Ecto neural progenitor cell (in vitro differentiated cells): ENCODE measurements at regions not wholly inside any gene's neighbourhood (a gene's known extent, or its start where the extent isn't known, plus 50 kb on each side); places are given as distances from the start of the nearest gene placed in this dataset.
A peak's percentile ranks its signal among the peaks of the same experiment; 100 is the strongest.

ENCODE experiments used
- DNase-seq: peaks from one replicate; pipeline ENCODE4 v3.0.0-alpha.2; 2018; ENCODE audit warnings: low spot score

DNA sequence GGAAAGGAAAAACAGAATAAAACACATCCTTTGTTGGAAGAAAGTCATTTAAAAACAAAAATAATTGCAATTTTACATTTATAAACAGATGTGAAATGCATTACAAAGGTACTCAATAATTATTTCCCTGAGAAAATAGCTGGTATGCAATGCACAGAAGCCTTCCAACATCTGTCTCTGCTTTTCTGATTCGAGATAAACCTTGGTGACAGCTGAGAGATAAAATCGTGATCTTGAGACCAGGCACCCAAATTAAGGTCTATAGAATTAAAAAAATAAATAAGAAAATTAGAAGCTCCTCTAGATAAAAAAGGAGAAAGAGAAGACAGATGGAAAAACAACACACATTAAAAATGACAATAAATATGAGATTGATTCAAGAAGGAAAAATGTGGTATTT is 544.0 kb downstream of the SPRY1 start:
- DNase-seq = no peak

DNA sequence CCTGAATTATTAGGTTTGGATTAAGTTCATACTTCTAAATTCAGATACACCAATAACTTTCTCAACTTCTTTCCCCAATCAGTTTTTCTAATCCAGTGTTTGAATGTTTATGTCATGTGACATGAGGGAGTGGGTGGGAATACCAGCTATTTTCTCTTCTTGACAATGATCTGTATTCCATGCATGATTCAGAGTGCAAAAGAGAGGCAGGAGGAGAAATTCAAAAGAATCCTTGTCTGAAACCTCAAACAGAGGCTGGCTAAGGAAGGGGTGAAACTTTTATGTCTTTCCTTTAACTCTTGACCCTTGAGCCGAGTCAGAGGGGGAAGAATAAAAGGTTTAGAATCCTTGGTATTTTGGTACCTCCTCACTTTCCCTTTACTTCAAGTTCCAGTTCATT is 544.7 kb downstream of the SPRY1 start:
- DNase-seq = no peak

DNA sequence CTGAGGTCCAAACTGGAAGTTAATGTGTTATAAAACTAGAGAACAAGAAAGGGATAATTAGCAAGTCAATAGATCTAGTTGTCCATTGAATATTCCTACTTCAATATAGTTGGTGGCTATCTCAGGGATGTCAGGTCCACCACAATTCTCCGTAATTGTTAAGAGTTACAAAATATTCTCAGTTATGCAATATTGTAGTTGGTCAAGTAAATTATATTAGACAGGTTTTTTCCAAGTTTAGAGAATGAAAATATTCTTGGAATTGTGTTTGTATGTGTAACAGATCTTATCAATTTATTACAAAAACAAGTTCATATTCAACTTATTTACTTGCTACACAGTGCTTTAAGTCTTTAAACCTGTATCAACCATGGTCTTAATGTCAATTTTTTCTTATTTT is 547.4 kb downstream of the SPRY1 start:
- DNase-seq = no peak

DNA sequence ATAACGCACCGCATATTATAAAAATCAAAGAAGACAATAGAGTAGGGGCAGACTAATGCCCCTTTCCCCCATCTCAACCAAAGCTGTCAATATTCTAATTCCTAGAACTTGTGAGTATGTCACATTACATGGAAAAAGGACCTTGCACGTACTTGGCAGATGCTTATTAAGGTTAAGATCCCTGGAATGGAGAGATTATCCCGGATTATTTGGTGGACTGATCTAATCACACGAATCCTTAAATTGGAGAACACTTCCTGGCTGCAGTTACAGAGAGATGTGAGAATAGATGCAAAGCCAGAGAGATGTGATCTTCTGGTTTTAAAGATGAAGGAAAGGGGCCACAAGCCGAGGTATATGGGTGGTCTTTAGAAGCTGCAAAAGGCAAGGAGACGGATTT is 548.7 kb downstream of the SPRY1 start:
- no peak for DNase-seq

DNA sequence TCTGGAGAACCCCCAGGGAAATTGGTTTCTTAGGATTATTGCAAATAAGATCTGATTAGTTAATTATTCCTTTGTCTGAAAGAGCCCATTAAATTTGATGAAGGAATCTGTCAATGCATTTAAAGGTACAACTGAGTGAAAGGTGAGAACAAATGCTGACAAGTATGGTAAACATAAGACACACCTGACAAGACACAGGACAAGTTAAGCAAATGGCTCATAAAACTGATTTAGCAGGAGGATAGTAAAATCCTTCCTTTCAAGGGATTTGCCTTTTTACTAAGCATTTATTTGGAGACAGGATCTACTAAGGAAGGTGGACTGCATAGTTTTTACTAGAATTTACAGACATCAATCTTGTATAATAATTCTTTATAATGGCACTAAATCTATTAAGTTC is 553.9 kb downstream of the SPRY1 start:
- DNase-seq = no peak

DNA sequence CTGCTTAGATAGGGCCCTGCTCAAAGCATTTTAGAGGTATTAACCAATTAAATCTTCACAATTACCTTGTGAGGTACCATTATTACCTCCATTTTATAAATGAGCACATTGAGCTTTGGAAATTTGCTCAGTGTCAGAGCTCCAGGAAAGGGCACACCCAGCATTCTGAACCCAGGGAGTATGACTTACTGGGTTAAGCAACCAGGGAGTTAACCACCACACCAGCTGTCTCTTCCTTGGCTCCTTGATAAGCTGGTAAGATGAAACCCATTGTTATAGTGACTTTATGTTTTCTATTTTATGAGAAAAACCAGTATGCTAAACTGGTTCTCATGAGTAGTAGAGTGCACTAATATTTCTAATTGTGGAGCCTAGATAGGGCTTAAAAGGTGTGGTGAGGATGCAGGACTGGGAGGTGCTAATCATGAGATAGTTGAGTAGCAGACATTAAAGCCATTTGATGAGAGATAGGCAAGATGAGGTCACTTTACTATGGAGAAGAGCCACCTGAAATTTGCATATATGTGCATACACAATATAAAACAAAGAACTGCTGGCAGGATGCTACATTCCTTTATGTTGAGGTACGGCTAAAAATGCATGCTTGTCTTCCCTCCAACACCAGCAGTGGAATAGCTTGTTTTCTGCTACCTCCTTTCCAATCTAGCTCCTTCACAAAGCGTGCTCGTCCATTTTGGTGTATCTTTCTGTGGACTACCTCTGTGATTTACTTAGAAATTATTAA is 556.1 kb downstream of the SPRY1 start:
- no peak for DNase-seq

DNA sequence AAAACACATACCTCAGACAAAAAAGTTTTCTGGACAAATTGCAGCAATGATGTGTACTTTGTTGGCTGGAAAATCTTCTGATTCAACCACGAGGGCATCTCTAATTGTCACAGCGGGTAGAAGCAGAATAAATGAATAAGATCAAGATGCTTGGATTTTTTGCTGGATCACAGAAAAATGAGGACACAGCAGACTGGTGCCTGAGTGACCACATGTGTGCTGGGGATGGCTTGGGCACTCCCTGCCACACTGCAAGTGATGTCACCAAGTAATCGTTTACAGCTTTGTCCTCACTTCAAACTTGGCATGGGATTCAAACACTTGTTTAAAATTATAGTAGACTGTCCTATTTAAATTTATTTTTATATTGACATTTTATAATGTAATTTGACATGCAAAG is 557.0 kb downstream of the SPRY1 start:
- DNase-seq = no peak

DNA sequence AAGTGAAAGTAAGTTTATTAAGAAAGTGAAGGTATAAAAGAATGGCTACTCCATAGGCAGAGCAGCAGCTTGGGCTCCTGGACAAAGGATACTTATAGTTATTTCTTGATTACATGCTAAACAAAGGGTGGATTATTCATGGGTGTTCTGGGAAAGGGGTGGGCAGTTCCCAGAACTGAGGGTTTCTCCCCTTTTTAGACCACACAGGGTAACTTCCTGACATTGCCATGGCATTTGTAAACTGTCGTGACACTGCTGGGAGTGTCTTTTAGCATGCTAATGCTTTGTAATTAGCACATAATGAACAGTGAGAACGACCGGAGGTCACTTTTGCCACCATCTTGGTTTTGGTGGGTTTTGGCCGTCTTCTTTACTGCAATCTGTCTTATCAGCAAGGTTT is 557.6 kb downstream of the SPRY1 start:
- DNase-seq = no peak

DNA sequence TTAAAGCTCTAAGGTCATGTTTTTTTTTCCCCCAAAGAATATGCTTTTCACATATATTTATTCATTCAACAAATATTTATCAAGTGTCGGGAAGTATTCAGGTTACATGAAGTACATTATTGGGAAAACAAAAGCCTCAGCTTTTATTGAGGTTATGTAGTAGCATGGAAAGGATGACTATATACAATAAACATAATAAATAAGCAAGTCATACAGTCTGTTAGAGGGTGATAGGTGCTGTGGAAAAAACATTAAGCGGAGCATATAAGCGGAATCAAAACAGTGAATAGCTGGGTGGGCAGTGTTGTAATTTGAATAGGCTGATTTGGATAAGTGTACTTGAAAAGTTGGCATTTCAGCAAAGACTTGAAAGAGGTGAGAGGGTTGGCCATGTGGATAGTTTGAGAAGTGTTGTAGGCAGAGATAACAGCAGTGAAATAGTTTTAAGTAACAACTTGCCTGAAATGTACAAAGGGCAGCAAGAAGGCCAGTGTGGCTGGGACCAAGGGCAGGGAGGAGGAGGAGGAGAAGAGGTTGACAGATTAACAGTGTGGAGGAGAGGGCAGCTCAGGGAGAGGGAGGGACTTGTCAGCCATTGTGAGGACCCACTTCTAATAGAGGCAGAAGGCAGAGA is 558.7 kb downstream of the SPRY1 start:
- no peak for DNase-seq

DNA sequence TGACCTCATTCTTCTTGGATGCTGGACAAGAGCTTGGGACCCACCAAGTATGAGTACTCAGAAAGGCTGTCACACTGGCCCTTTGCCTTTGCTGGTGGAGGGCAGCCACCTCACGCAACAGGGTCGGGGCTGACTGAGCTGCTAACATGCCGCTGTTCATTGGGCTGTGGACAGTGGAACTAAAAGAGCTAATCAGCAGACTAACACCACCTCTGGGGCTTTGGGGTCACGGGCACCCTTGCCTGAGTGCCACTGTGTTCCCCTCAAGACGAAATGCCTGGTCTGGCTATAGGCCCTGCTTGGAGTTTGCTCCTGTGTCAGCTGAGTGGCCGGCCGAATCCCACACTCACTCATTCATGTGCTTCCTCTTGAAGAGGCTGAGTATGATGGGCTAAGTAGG is 559.6 kb downstream of the SPRY1 start:
- DNase-seq = no peak

DNA sequence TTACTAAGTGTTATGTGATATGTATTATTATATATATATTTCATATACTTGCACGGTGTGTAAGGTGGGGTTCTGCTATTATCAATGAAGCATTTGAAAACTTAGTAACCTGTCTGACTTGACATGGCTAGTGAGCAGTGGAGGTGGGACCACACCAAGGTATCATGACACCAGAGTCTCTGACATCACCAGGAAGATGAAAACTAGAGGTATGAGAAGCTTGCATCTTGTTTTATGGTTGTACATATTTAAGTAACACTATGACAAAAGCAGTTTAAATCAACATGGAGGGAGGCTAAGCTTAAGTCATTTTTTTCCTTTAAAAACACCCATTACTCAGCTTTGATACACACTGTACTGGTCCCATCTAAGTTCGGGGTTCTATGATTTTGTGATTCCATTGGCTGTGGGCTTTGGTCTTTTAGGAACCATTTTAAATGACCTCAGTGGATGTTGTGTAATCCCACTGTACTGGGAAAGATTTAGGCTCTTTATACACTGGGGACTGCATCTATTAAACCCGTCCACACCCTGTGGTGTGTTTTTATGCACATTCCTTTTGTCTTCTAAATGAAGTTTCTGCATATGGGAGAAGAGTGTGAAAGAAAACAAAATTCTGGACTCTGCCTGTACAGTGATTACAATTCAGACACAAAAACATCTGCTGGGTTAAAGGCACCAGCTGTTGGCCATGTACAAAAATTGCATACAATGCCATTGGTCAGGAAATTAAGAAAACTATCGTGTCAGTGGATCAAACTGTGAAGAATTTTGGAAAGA is 570.6 kb downstream of the SPRY1 start:
- DNase-seq = no peak

DNA sequence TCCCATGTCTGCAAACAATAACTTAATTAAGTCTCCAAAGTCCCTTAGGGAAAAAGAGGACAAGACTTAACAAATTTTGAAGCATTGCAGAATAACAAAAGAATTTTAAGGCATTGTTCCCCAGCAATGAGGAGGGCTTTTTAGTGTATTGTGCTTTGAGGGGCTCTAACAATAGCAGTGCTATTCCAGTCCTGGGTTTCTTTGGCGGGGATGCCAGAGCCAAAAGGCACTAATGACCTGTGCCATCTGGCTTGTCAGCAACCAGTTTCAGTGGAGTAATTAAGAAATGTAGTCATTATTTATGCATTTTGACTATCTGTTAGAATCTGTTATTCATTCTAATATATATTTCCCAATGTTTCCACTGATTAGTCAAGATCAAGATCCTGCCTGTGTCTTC is 575.4 kb downstream of the SPRY1 start:
- no peak for DNase-seq

DNA sequence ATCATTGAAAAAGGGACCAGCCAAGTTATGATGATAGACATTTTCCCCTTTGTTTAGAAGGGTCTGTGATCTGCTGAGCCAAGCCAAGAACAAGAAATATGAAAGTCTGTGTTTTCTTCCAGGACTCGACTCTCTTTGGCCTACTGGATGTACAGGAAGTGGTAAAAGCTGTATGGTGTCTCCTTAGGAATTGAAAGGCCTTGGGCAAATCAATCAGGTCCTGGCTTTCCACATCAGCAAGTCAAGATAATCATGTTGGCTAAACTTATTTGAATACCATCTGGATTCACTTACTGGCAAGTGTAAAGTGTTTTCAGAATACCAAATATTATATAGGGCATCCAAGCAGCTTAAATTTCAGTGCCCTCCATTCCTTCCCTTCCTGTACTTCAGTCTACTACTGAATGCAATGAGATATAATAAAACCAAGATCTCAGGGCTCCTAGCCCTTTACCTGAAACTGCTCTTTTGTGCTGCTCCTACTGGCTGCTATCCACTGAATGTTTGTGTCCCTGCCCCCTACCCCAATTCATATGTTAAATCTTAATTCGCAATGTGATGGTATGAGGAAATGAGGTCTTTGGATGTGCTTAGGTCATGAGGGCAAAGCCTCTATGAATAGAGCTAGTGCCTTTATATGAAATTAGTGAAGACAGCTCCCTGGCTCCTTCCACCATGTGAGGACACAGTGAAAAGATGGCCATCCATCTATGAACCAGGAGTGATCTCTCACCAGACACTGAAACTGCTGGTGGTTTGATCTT is 578.0 kb downstream of the SPRY1 start:
- DNase-seq = no peak

DNA sequence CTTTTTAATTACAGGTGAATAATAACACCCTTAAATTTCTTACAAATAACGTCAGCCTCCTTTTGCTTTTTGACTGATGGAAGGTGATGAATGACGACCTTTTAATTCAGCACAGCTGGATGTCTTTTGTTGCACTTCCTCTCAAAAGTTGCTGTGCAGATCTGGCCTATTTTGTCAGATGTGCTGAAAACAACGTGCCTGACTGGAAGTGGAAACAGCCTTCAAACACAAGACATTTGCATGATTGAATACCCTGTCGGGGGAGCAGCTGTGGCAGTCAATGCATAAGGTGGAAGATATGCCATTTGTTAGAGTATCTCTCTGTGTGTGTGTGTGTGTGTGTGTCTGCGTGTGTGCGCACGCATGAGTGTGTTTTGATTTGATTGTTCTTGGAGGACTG is 579.7 kb downstream of the SPRY1 start:
- peak; percentile 48 for DNase-seq

DNA sequence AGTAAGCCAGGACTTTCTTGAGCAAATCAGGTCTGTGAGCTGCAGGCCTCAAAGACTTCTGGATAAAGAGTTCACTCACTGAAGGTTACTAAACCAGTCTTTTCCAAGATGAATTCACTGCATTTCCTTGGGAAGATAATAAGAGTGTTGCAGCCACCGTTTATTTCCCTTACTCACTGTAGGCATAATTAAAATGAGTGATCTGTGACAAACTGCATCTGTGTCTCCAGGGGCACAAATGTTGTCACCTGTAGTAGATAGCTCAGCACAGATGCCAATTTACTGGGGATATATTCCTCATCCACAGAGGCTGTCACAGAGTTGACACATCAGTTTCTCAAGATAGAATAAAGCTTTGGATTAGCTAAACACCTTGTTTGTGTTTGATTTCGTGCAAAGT is 580.2 kb downstream of the SPRY1 start:
- DNase-seq = no peak

DNA sequence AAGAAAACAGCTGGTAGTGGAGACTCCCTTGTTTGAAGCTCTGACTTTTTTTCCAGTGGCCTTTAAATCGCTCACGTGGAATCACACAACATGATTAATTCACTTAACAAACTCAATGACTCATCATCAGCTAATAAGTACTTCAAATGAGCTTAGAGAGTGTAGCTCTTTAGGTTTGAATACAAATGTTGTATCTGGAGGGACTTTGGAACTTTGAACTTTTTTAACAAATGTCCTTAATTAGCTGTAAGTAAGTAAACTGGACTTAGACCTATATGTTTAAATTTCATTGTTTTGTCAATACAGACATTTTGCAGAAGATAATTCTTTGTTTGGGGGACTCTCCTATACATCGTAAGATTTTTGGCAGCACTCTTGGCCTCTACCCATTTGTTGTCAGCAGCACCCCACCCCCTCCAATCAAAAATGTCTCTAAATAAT is 581.1 kb downstream of the SPRY1 start:
- no peak for DNase-seq

DNA sequence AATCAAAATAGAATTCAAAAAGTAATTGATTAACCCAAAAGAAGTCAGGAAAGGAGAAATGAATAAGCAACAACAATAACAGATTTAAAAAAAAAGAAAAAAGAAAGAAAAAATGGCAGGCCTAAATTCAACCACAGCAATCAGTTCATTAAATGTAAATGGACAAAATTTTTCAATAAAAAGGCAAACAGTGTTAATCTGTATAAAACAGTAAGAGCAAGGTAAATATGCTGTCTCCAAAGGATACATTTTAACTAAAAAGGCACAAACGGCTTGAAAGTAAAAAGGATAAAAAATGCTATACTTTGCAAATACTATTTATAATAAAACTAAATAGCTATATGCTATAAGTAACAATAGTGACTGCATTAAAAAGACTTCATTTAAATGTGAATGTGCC is 582.0 kb downstream of the SPRY1 start:
- no peak for DNase-seq

DNA sequence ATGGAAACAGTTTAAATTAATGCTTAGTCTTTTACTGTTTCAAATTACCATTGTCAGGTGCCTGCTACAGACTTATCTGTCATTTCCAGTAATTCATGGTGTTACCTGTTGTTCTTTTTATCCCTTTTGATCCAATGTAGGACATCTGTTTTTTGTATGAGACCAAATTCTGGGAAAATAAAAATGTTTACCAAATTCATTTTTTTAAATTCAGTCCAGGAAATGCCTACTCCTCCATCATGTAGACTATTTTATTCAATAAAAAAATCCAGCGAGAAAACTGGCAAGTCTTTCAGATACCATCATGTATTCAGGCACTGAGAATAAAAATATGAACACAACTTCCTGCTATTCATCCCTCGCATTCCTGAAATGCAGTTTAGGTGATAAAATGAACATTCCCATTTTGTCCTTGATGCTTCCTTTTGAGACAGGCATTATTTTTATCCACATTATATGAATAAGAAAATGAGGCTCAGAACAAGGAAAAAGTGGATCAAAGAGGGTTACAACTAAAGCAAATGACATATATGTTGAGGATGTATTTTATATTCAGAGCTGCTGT is 584.2 kb downstream of the SPRY1 start:
- DNase-seq = no peak

DNA sequence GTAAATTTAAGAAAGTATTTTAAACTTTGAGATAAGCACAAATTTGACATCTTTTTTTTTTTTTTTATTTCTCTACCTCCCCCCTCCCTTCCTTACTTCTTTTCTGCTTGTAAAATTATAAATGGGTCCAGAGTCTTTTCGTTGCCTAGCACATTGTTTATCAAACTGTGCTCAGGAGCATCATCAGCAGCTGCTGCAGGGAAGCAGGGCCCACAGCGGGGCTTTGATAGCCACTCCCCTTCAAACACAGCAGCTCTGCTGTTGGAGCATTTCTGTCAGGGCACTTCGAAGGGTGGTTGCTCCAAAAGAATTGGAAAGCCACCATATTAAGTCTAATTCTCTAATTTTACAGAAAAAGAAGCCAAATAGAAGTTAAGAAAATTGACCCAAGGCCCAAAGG is 588.3 kb downstream of the SPRY1 start:
- DNase-seq = no peak

DNA sequence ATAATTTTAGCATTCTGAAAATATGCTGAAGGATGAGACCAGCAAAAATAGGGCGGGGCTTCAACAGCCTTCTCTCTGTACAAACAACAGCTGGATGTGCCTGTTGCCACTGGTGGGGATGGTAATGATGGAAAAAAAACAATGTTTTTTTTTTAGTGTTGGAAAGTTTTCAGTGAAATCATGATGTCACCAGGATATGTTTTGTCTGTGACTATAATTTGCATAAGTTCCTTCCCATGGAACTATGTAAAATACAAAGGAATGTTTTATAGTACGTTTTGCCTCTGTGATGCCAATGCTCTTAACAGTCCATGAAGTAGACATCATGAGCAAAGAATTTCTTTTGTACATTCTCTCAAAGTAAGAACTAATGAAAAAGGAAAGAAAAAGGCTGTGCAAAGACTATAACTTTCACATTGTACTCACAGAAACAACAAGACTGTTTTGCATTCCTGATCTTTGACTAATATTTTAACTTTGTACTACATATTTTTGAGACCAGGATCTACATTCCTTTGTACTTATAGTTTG is 589.7 kb downstream of the SPRY1 start:
- DNase-seq = no peak

DNA sequence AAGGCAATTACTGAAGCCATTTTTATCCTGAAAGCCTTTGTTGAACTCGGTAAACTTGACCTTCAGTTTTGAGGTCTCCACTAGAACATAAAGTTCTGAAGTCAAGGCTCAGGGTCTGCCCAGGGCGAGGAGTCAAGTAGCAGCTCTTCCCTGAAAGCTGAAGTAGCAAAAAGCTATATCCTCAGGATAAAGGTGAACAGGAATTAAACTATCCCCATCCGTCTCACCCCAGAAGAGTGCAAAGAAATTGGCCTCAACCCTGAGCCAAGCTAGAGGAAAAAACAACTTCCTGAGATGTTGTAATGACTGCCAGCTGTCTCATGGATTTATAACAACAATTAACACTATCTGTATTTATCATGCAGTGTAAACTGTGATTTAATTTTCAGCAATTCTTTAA is 590.8 kb downstream of the SPRY1 start:
- no peak for DNase-seq

DNA sequence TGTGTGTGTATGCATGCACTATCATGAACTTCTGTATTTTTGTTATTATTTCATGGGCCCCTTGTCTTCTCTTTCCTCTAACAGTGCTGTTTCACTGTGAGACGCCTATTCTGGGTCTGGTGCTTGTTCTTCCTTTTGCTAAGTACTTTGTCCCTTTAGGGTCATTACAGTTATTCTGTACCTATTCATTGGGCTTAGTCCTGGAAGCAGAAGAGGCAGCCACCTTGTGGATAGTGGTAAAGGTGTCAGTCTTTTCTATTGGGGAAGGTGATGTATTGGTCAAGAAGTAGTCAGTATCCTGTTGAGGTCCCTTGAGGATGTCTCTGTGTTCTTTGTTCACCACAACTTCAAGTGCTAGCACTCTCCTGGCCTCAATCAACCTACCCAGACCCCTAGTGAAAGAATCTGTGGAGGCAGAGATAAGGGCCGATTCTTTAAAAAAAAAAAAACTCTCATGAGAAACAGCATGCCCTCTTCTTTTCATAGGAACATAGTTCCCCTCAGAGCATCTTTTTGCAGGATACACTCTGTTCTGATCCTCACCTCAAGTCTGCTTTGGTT is 593.8 kb downstream of the SPRY1 start:
- no peak for DNase-seq
